Spinal cord (tissue), 9 donors: ENCODE measurements at regions not wholly inside any gene's neighbourhood (a gene's known extent, or its start where the extent isn't known, plus 50 kb on each side); places are given as distances from the start of the nearest gene placed in this dataset.

Experiments used
- DNase-seq, 6 donors: peaks; one replicate each; pipeline versions ENCODE4 v3.0.0 to v3.0.0-alpha.2; 2013 to 2015; ENCODE audit warnings: low spot score in 6 of 6, low read depth in 4 of 6
- H3K27ac ChIP-seq: one replicate; pipeline ENCODE4 v1.5.1; 2013; ENCODE audit warnings: low read depth, low read length, control low read depth
- H3K27me3 ChIP-seq: one replicate; pipeline ENCODE4 v1.6.1; 2013; ENCODE audit warnings: low read length; ENCODE audit not compliant: control insufficient read depth, insufficient read depth
- H3K36me3 ChIP-seq: one replicate; pipeline ENCODE4 v1.6.1; 2013; ENCODE audit warnings: low read length; ENCODE audit not compliant: control insufficient read depth, insufficient read depth
- H3K4me1 ChIP-seq: one replicate; pipeline ENCODE4 v1.6.1; 2013; ENCODE audit warnings: low read length; ENCODE audit not compliant: control insufficient read depth, insufficient read depth
- H3K4me3 ChIP-seq: one replicate; pipeline ENCODE4 v1.5.1; 2013; ENCODE audit warnings: low read depth, low read length, control low read depth
- H3K9me3 ChIP-seq: one replicate; pipeline ENCODE4 v1.6.1; 2013; ENCODE audit warnings: low read length; ENCODE audit not compliant: control insufficient read depth, insufficient read depth
- WGBS: methylation state at CpG from one replicate; pipeline ENCODE4 v1.1.5; 2013; ENCODE audit warnings: missing lambda C conversion rate; ENCODE audit not compliant: insufficient coverage; 5-methylcytosine and 5-hydroxymethylcytosine counted together
- donor health status: healthy.

- Histone ChIP-seq H3K36me3 (no peaks in the 10 kb centered on the region), H3K4me1 (no peaks in the 10 kb centered on the region), H3K9me3 (no peaks in the 10 kb centered on the region), H3K27ac (no peak overlapping the region), H3K27me3 (no peaks in the 10 kb centered on the region), H3K4me3 (no peak overlapping the region)
- WGBS, result no CpG with 5 or more reads among the region's 2 CpGs
- DNase-seq, result peak in 1 of 6 donors; percentile 35
These were observed 61.3 kb upstream of the RASGRP1 start for GRCh38 chr15:38625886-38626285.

GRCh38 chr15:38626443-38627050, 61.9 kb upstream of the RASGRP1 start:
- Histone ChIP-seq H3K9me3 (no peaks in the 10 kb centered on the region), H3K4me3 (no peak overlapping the region), H3K27ac (no peak overlapping the region), H3K36me3 (no peaks in the 10 kb centered on the region), H3K4me1 (no peaks in the 10 kb centered on the region), H3K27me3 (no peaks in the 10 kb centered on the region)
- WGBS, result no CpG with 5 or more reads among the region's 4 CpGs
- DNase-seq, result peak in 2 of 6 donors; percentile 6 to 21

- Histone ChIP-seq H3K4me3 (no peak overlapping the region), H3K27ac (no peak overlapping the region), H3K9me3 (no peaks in the 10 kb centered on the region), H3K36me3 (no peaks in the 10 kb centered on the region), H3K4me1 (no peaks in the 10 kb centered on the region), H3K27me3 (no peaks in the 10 kb centered on the region)
- DNase-seq, result no peak
- 76% methylated on average over 8 of the region's 12 CpGs for WGBS
These were observed 63.2 kb upstream of the RASGRP1 start for GRCh38 chr15:38627689-38628277.

GRCh38 chr15:38631119-38632075, 66.8 kb upstream of the RASGRP1 start:
- no peaks in the 10 kb centered on the region for H3K9me3 ChIP-seq
- peak in 1 of 6 donors; percentile 55 for DNase-seq
- H3K27me3 ChIP-seq, result peaks cover 2% of the 10 kb centered on the region
- no peaks in the 10 kb centered on the region for H3K4me1 ChIP-seq
- no peak overlapping the region for H3K27ac ChIP-seq
- no peak overlapping the region for H3K4me3 ChIP-seq
- H3K36me3 ChIP-seq, result no peaks in the 10 kb centered on the region
- WGBS, result 100% methylated on average over 2 of the region's 5 CpGs

GRCh38 chr15:38635170-38635569, 70.6 kb upstream of the RASGRP1 start:
- no peak for DNase-seq
- H3K9me3 ChIP-seq, result no peaks in the 10 kb centered on the region
- WGBS, result no CpG with 5 or more reads among the region's 2 CpGs

GRCh38 chr15:38636597-38636996, 72.0 kb upstream of the RASGRP1 start:
- H3K4me1 ChIP-seq, result no peaks in the 10 kb centered on the region
- no peak for DNase-seq
- 82% methylated on average over 4 of the region's 4 CpGs for WGBS
- no peaks in the 10 kb centered on the region for H3K36me3 ChIP-seq
- H3K27ac ChIP-seq, result no peak overlapping the region
- peaks cover 2% of the 10 kb centered on the region for H3K27me3 ChIP-seq
- no peak overlapping the region for H3K4me3 ChIP-seq
- H3K9me3 ChIP-seq, result no peaks in the 10 kb centered on the region

More at GRCh38 chr15:38635170-38635569, 70.6 kb upstream of the RASGRP1 start:
- H3K4me3 ChIP-seq, result no peak overlapping the region
- H3K4me1 ChIP-seq, result no peaks in the 10 kb centered on the region
- no peak overlapping the region for H3K27ac ChIP-seq
- peaks cover 2% of the 10 kb centered on the region for H3K27me3 ChIP-seq
- no peaks in the 10 kb centered on the region for H3K36me3 ChIP-seq

- H3K4me1 ChIP-seq, result no peaks in the 10 kb centered on the region
- no peak overlapping the region for H3K4me3 ChIP-seq
- peak in 1 of 6 donors; percentile 23 for DNase-seq
- no peaks in the 10 kb centered on the region for H3K36me3 ChIP-seq
- 100% methylated on average over 1 of the region's 2 CpGs for WGBS
- H3K27ac ChIP-seq, result no peak overlapping the region
- peaks cover 2% of the 10 kb centered on the region for H3K27me3 ChIP-seq
- no peaks in the 10 kb centered on the region for H3K9me3 ChIP-seq
These were observed 73.5 kb upstream of the RASGRP1 start for GRCh38 chr15:38638126-38638525.

GRCh38 chr15:38638811-38639210, 74.2 kb upstream of the RASGRP1 start:
- Histone ChIP-seq H3K27ac (no peak overlapping the region), H3K27me3 (peaks cover 2% of the 10 kb centered on the region), H3K4me3 (no peak overlapping the region), H3K4me1 (no peaks in the 10 kb centered on the region), H3K36me3 (no peaks in the 10 kb centered on the region), H3K9me3 (peaks cover 1% of the 10 kb centered on the region)
- 90% methylated on average over 2 of the region's 4 CpGs for WGBS
- no peak for DNase-seq

- Histone ChIP-seq H3K4me3 (no peak overlapping the region), H3K4me1 (no peaks in the 10 kb centered on the region), H3K27ac (no peak overlapping the region), H3K9me3 (peaks cover 5% of the 10 kb centered on the region), H3K27me3 (no peaks in the 10 kb centered on the region), H3K36me3 (no peaks in the 10 kb centered on the region)
- no peak for DNase-seq
- WGBS, result 67% methylated on average over 1 of the region's 3 CpGs
These were observed 78.2 kb upstream of the RASGRP1 start for GRCh38 chr15:38642689-38643270.
